ENCODE measurements at regions not wholly inside any gene's neighbourhood (a gene's known extent, or its start where the extent isn't known, plus 50 kb on each side); places are given as distances from the start of the nearest gene placed in this dataset.

DNA sequence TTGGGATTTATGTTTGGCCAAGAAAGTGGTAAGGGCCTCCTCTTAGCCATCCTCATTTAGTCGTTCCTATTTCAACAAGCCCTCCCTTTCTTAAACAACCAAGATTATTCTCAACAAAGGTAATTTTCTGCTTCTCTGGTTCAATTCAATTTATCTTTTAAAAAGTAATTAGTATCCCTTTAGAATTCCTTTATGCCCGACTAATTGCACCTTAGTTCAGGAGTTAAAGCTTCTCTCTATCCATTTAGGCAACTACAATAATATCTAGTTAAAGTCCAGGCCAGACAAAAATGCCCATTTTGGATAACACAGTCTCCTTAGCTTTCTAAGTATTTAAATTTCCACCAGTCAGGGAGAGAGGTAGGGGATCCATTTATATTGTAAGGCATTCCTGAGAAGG, 136.7 kb upstream of the MAGI3 start:
- intact Hi-C loops (cut with DNase I): no loop called here
- no peak for DNase-seq

DNA sequence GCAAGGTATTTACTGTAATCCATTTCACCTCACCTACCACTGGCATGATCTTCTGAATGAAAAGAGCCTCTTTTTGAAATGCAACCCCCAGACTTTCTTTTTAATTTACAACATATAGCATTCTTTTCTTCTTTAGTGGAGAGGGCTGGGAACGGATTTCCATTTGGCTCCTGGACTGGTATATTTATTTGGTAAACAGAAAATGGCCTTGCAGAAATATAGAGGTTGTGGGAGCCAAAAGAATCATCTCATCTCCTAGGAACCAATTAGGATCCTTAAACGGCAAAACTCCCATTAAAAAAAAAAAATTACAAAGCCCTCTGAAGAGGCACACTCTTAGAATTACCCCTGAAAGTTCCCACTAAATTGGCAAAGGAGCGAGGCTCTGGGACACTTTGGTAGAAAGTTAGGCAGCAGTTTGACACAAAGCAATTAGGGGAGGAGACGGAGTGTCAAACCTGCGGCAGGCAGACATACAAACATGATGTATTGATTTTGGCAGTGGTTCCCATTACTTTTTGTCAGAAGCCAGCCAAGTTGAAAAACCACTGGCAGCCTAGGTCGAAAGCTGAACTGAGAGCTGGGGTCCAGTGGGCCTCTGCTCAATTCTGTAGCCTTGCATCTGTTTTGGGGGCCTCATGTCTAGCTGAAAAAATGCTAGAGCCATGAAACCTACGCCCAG, 135.1 kb upstream of the MAGI3 start:
- intact Hi-C loops (cut with DNase I): no loop called here
- DNase-seq: no peak
- no peak for ATAC-seq

More for the DNA sequence above, 136.7 kb upstream of the MAGI3 start:
- ATAC-seq: no peak

DNA sequence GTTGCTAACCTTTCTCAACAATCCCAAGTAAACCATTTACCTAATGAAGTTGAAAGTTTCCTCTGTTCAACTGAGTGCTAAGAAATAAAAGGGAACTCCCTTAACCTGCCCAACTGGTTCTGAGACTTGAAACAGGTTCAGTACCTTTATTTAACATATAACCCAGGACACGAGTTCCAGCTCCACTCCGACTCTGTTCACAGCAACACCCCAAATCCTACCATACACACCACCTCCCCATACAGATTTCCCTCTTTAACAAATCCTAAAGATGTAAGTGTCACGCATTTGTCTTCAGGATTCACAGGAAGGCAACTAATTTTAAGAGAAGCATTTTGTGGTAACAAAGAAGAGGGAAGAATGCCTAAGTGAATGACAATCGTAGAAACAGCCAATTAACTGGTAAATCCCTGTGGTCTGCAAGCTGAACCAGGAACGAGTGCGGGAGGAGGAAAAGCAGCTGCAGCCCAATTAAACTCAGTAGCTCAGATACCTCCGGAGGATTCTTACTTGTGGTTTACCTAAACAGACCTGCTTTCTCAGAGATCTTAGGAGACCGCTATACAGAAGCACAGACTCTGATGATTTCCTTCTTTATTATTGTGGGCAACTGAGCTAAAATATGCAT, 134.5 kb upstream of the MAGI3 start:
- DNase-seq (no peak), ATAC-seq (no peak)
- intact Hi-C loops (cut with DNase I): no loop called here

- ATAC-seq (no peak), DNase-seq (no peak)
- intact Hi-C loops (cut with DNase I): no loop called here
Observed at GRCh38 chr1:113256348-113256729, 134.0 kb upstream of the MAGI3 start.

DNA sequence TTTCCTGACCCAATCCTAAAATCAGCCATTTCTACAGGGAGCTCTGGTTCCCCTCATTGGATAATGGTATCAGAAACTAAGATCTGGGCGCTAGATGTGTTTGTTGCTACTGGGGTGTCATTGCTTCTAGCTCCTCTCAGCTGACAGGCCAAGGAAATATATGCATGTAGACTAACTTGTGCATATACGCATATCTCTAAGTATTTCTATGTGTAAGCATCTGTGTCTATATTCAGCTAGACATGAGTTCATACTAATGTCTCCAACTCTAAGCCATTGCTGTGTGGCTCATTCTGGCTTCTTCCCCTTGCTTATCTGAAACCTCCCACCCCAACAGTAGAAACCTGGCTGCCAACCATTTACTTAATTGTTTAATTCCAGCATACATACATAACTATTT, 130.3 kb upstream of the MAGI3 start:
- ATAC-seq: no peak
- intact Hi-C loops (cut with DNase I): no loop called here
- no peak for DNase-seq

DNA sequence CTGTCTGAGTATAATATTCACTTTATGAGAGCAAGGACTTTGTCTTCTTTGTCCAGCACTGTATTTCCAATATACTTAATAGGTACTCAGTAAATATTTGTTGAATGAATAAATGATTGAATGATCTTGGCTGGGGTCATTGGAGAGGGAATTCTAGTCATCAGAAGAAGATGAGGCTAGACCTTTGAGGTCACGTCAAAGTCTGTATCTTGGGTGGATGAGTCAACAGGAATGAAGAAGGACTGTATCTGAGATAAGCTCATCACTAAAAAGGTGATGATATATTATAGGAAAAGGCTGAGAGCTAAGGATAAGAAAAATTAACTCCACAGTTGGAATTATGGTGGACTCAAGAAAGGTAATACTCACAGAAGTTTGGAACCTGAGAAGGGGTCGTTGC, 125.1 kb upstream of the MAGI3 start:
- DNase-seq: no peak
- peak in 1 of 2 donors; percentile 65 for ATAC-seq
- intact Hi-C loops (cut with DNase I): no loop called here

DNA sequence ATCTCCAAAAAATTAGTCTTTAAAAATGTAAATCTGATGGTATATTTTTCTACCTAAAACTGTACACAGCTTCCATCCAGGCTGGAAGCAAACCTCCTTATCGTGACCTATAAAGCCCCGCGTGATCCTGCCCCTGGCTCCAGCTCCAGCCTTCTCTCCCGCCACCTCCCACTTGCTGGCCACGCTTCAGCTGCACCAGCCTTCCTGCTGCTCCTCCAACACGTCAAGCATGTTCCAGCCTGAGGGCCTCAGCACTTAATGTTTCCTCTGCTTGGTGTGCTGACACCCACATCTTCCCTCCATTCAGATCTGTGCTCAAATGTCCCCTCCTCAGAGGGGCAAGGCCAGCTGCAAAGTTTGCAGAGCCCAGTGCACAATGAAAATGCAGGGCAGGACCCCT, 123.5 kb upstream of the MAGI3 start:
- intact Hi-C loops (cut with DNase I): no loop called here
- peak in 1 of 2 donors; percentile 54 for ATAC-seq

DNA sequence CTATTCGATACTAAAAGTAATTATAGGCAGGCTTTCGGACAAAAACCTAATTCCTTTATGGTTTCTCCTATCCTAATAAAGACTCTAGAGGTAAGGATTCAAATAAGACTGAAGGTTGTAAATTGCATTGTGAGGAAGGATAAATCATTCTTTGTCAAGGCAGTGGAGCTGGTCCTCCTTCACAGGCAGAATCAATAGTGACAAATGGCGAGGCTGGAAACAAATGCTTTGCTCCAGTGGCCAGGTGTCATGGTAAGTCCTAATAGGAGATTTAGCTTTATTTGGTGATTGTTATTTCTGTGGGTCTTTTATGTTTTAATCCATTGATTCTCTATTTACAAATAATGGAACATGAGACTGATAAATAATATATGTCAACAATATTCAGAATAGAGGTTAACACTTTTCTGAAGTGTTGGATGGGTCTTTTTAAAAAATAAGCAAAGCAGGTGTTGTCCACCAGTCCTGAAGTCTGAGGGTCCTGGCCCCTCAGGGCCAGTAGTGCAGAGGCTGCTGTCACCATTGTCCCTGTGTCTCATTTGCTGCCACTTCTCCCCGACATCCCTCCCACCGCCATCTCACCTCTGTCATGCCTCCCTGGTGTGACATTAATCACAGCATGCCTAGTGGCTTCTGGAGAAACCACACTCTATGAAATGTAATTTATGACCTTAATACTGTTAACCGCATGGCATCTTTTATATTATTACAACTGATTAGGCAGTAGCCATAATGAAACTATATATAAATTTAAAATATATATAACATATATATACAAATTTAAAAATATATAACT, 120.9 kb upstream of the MAGI3 start:
- intact Hi-C loops (cut with DNase I): no loop called here
- DNase-seq: no peak
- no peak for ATAC-seq

More for the DNA sequence above, 123.5 kb upstream of the MAGI3 start:
- DNase-seq: no peak

- intact Hi-C loops (cut with DNase I): no loop called here
- DNase-seq: no peak
- ATAC-seq: no peak
Observed at GRCh38 chr1:113271039-113271438, 119.3 kb upstream of the MAGI3 start.

GRCh38 chr1:113275083-113275482, 115.2 kb upstream of the MAGI3 start:
- no peak for DNase-seq
- no peak for ATAC-seq
- intact Hi-C loops (cut with DNase I): no loop called here

- no peak for ATAC-seq
Observed at GRCh38 chr1:113275691-113276090, 114.6 kb upstream of the MAGI3 start.

DNA sequence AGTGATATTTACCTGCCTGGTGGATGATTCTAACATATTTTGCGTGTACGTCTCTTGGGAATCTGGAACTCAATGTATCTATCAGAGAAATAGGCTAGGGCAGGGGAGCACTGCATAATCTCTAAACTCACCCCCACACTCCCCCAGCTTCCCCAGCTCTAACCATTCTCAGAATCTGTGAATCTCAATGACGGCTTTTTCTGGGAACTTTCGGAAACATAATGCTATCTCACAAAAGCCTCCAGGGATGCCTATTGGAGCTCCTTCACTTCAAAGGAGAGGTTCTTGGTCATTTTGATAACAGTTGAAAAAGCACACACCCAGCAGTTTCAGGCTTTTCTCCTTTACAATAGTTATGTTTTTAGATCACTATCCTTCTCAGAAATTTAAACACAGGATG, 113.8 kb upstream of the MAGI3 start:
- intact Hi-C loops (cut with DNase I): no loop called here
- ATAC-seq (no peak), DNase-seq (no peak)

More at GRCh38 chr1:113275691-113276090, 114.6 kb upstream of the MAGI3 start:
- no peak for DNase-seq
- intact Hi-C loops (cut with DNase I): no loop called here

- DNase-seq: no peak
- no peak for ATAC-seq
- intact Hi-C loops (cut with DNase I): no loop called here
Observed at GRCh38 chr1:113278371-113278770, 111.9 kb upstream of the MAGI3 start.

- DNase-seq: no peak
- intact Hi-C loops (cut with DNase I): no loop called here
- no peak for ATAC-seq
Observed at GRCh38 chr1:113278777-113279176, 111.5 kb upstream of the MAGI3 start.

DNA sequence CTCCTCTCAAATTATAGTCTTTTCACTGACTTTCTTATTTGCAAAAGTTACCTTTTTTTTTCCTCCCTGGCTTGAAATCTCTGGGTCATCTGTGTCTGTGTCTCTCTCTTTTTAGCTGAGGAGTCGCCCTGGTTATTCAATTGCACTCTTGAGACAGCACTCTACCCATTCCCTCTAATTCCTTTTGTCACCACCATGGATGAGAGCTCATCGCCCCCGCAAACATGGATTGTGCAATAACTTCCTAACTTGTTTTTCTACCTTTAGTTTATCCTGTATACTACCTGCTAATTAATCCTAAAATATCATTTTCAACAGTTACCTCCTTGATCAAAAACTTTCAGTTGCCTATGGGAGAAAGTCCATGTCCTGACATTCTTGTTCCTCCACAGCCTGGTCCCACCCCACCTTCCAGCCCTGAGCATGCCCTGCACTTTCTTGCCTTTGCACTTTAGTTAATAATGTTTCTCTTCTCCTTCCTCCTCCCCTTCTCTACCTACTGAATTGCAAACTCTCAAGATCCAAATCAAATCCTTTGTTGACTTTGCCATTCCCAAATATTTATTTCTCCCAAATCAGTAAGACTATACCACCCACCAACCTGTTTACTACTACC, 110.4 kb upstream of the MAGI3 start:
- DNase-seq (no peak), ATAC-seq (no peak)
- intact Hi-C loops (cut with DNase I): no loop called here

GRCh38 chr1:113280581-113280980, 109.7 kb upstream of the MAGI3 start:
- DNase-seq: no peak
- intact Hi-C loops (cut with DNase I): no loop called here
- no peak for ATAC-seq

GRCh38 chr1:113281550-113281949, 108.8 kb upstream of the MAGI3 start:
- ATAC-seq (no peak), DNase-seq (no peak)
- intact Hi-C loops (cut with DNase I): no loop called here

DNA sequence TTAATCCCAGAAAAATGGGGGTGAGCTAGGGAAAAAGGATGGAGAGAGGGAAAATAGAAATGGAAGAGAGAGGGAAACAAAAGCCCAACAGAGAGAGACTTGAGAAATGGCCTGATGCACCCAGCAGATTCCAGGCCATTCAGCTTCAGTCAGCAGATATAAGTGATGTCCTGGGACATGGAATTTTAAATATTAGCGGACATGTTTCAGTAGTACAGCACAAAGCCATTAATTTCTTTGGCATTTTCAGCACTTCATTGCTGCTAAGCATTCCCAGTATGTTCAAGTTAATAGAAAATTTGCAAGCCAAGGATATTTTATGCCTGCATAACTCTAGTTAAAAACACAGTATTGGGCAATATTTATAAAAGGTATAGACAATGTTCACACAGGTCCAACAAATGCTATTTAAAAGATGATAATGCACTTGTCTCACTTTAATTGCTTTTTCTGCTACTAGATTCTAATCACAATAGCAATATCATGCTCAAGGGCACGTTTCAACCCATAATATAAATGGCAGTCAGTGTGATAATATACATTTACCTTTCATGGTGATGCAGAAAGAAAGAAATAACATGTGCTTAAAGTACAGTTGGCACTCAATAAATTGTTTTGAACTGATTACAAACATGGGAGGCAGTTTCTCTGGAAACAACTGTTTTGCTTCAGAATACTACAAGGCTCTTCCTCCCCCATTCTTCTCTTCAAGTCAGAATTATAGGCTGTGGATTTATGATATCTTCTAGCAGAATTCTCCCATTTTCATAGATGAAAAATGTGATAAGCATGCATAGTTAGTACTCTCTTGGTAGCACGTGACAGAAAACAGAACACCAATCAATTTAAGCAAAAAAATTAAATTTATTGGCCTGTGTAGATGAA, 108.1 kb upstream of the MAGI3 start:
- intact Hi-C loops (cut with DNase I): no loop called here
- ATAC-seq (no peak), DNase-seq (no peak)

DNA sequence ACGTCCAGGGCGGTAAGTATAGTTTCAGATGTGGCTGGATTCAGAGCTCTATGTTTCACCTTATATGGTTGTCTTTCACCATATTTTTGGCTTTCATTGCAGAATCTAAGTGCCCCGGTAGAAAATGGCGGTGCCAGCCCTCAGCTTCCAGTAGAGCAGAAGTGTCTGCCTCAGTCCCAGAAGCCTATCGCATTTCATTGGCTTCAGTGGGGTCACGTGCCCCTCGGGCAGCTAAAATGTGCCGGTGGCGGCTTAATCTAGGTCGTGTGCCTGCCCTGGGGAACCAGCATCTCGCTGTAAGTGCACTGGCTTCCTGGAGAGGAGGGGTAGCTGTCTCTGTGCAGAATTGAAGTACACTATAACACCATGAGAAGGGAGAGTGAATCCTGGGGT, 107.4 kb upstream of the MAGI3 start:
- no peak for ATAC-seq
- DNase-seq: no peak
- intact Hi-C loops (cut with DNase I): no loop called here
